RWPE2 (cell line): ENCODE measurements at regions not wholly inside any gene's neighbourhood (a gene's known extent, or its start where the extent isn't known, plus 50 kb on each side); places are given as distances from the start of the nearest gene placed in this dataset.

Experiments used
- ATAC-seq: fragments of 200-7000 bp; cut with Tn5 transposase; 3 replicates; pipeline ENCODE4 v1.9.1; 2021; ENCODE audit warnings: low read depth
- DNase-seq: peaks from one replicate; pipeline ENCODE4 v3.0.0-alpha.2; 2020; ENCODE audit warnings: low spot score
- H3K27ac ChIP-seq: fragments of 450-650 bp; 2 replicates; pipeline ENCODE4 v1.5.1; 2017; ENCODE audit warnings: mild to moderate bottlenecking; ENCODE audit not compliant: poor library complexity, severe bottlenecking
- H3K27me3 ChIP-seq: fragments of 250-450 bp; sonication (Bioruptor Pico); 2 replicates; pipeline ENCODE4 v1.5.1; 2021; ENCODE audit warnings: mild to moderate bottlenecking, moderate library complexity; ENCODE audit not compliant: insufficient read depth, poor library complexity, severe bottlenecking
- H3K36me3 ChIP-seq: fragments of 250-450 bp; sonication (Bioruptor Pico); 2 replicates; pipeline ENCODE4 v1.5.1; 2020; ENCODE audit warnings: low read depth, mild to moderate bottlenecking, moderate library complexity
- H3K4me1 ChIP-seq: fragments of 250-450 bp; sonication (Bioruptor Pico); 2 replicates; pipeline ENCODE4 v1.5.1; 2021; ENCODE audit warnings: mild to moderate bottlenecking, moderate library complexity; ENCODE audit not compliant: insufficient read depth, poor library complexity, severe bottlenecking
- H3K4me3 ChIP-seq: fragments of 250-450 bp; sonication (Bioruptor Pico); 2 replicates; pipeline ENCODE4 v1.5.1; 2021; ENCODE audit warnings: mild to moderate bottlenecking, moderate library complexity; ENCODE audit not compliant: severe bottlenecking
- H3K9me3 ChIP-seq: fragments of 250-450 bp; sonication (Bioruptor Pico); 2 replicates; pipeline ENCODE4 v1.5.1; 2021; ENCODE audit warnings: mild to moderate bottlenecking, moderate library complexity; ENCODE audit not compliant: severe bottlenecking
- CTCF ChIP-seq: fragments of 450-650 bp; IDR thresholded peaks from one replicate; pipeline ENCODE4 v1.5.1; 2017; ENCODE audit warnings: mild to moderate bottlenecking, moderate library complexity; ENCODE audit not compliant: poor library complexity, severe bottlenecking

- TF ChIP-seq CTCF: no peak
- H3K9me3 ChIP-seq: no peaks in the 10 kb centered on the region
- no peaks in the 10 kb centered on the region for H3K36me3 ChIP-seq
- ATAC-seq (peak; percentile 60), DNase-seq (no peak)
- no peaks in the 10 kb centered on the region for H3K27me3 ChIP-seq
- H3K27ac ChIP-seq: no peak overlapping the region
- H3K4me1 ChIP-seq: peaks cover 2% of the 10 kb centered on the region
- H3K4me3 ChIP-seq: no peak overlapping the region
Measured at GRCh38 chr14:61891810-61892209, 129.6 kb downstream of the SNAPC1 start.

DNA sequence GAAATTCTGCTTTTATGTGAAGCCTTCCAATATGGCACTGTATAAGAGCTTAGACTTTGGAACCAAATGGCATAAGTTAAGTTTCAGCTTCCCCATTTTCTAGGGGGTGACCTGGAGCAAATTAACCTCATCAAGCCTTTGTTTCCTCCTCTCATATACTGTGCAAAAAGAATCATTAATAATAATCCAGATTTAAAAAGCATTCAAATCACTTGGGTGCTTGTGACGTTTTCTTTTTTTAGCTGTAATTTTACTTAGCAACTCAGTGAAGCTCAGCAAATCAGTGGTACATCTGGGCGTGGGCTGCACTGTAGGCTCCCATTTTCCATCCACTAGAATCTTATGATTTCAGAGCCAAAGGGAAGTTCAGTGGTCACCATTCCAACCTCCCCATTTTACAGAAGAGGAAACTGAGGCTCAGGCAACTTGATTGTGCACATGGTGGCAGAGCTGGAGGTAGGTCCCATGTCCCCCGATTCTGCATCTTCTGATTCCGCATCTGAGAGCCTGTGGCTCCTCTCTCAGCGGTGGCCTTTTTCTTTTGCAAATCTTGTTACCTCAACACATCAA is 131.2 kb downstream of the SNAPC1 start:
- Histone ChIP-seq H3K27me3 (no peaks in the 10 kb centered on the region), H3K4me1 (peaks cover 2% of the 10 kb centered on the region), H3K9me3 (no peaks in the 10 kb centered on the region), H3K36me3 (no peaks in the 10 kb centered on the region), H3K27ac (no peak overlapping the region), H3K4me3 (no peak overlapping the region)
- ATAC-seq (no peak), DNase-seq (no peak)
- TF ChIP-seq CTCF: no peak

DNA sequence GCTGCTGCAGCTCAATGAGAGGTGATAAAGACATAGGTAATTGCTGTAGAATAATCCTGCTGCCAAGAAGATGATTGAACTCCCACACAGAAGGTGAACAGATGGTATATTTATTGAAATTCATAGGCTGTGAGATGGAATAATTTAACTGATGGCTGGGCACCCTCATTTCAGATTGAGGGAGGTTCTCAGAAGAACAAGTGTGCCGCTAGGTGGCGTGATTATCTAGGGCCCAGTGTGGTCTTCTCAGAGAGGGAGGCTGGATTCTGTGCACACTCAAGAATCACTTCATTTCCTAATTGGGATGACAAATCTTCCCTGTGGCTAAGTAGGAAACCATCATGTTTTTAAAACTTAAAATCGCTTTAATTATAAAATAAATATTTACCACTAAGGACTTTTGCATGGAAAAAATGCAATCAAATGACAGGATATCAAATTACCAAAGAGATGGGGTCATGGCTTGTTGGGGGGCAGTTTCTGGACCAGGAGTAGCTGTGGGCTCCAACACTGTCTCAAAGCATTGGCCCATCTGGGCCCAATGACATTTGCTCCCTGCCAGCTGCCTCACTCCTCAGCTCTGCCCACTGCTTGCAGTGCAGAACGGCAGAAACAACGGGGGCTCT is 132.3 kb downstream of the SNAPC1 start:
- Histone ChIP-seq H3K4me3 (no peak overlapping the region), H3K27ac (no peak overlapping the region), H3K4me1 (peaks cover 2% of the 10 kb centered on the region), H3K36me3 (no peaks in the 10 kb centered on the region), H3K27me3 (no peaks in the 10 kb centered on the region), H3K9me3 (no peaks in the 10 kb centered on the region)
- TF ChIP-seq CTCF: peak; percentile 97
- ATAC-seq (peak; percentile 83), DNase-seq (no peak)

GRCh38 chr14:61897300-61897699 is 135.1 kb downstream of the SNAPC1 start:
- no peaks in the 10 kb centered on the region for H3K4me1 ChIP-seq
- no peak overlapping the region for H3K27ac ChIP-seq
- no peak overlapping the region for H3K4me3 ChIP-seq
- no peaks in the 10 kb centered on the region for H3K9me3 ChIP-seq
- H3K36me3 ChIP-seq: no peaks in the 10 kb centered on the region
- no peak for ATAC-seq
- no peak for DNase-seq
- H3K27me3 ChIP-seq: no peaks in the 10 kb centered on the region
- TF ChIP-seq CTCF: no peak

GRCh38 chr14:61898568-61898967 is 136.3 kb downstream of the SNAPC1 start:
- no peak overlapping the region for H3K27ac ChIP-seq
- ATAC-seq (no peak), DNase-seq (no peak)
- no peaks in the 10 kb centered on the region for H3K9me3 ChIP-seq
- H3K36me3 ChIP-seq: no peaks in the 10 kb centered on the region
- no peaks in the 10 kb centered on the region for H3K27me3 ChIP-seq
- H3K4me3 ChIP-seq: no peak overlapping the region
- TF ChIP-seq CTCF: no peak
- H3K4me1 ChIP-seq: no peaks in the 10 kb centered on the region
